GM19452 (cell line): ENCODE measurements at regions not wholly inside any gene's neighbourhood (a gene's known extent, or its start where the extent isn't known, plus 50 kb on each side); places are given as distances from the start of the nearest gene placed in this dataset.
"Not testable (repeated sequence)": the region's sequence is repeated elsewhere in the genome, so short reads cannot be mapped to it uniquely, and the experiment has no call there.

Experiments
- ATAC-seq: cut with Tn5 transposase; IDR thresholded peaks from one replicate; pipeline ENCODE4 v1.9.1; 2021; ENCODE audit not compliant: unreplicated experiment

DNA sequence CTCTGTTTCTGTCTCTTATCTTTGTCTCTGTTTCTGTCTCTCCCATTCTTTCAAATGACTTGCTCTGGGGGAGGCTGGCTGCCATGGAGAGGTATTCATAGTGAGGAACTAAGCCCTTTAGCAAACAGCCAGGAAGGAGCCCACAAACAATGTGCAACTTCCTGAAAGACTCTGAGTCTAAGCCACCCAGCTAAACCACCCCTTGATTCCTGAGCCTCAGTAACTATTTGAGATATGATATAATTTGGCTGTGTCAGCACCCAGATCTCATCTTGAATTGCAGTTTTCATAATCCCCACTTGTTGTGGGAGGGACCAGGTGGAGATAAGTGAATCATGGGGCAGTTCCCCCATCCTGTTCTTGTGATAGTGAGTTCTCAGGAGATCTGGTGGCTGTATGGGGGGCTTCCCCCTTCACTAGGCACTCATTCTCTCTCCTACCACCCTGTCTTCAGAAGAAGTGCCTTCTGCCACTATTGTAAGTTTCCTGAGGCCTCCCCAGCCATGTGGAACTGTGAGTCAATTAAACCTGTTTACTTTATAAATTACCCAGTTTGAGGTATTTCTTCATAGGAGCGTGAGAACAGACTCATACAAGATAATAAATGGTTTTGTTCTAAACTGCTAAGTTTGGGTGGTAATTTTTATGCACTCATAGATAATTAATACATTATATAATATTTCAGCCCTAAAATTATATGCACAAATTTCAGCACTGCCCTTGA lies 121.2 kb upstream of the FOXP2 start:
- ATAC-seq, result no peak

DNA sequence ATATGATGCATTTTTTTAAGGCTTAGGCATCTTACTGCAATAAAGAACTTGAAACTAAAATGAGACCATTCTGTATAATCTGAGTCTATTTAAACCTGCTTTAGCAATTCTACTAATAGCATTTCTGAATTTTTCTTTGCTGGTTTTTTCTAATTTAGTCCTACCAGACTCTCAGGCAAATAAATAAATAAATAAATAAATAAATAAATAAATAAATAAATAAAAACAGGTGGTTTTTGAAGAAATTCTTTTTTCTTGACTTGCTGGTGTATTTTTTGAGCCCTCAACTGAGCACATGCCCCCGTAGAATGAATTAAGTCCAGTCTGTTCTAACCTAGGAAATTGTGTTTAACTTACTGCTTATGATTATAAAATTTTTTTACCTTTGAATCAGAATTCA lies 134.7 kb upstream of the FOXP2 start:
- ATAC-seq, result no peak

DNA sequence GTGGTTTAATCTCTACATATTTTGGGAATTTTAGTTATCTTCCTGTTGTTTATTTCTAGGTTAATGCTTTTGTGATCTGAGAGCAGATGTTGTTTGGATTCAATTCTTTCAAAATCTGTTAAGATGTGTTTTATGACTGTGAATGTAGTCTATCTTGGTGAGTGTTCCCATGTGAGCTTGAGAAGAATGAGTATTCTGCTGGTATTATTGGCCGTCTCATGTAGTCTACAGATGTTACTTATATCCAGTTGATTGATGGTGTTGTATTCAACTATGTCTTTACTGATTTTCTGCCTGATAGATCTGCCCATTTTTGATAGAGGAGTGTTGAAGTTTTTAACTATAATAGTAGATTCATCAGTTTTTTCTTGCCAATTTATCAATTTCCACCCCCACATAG lies 141.4 kb upstream of the FOXP2 start:
- ATAC-seq, result no peak

DNA sequence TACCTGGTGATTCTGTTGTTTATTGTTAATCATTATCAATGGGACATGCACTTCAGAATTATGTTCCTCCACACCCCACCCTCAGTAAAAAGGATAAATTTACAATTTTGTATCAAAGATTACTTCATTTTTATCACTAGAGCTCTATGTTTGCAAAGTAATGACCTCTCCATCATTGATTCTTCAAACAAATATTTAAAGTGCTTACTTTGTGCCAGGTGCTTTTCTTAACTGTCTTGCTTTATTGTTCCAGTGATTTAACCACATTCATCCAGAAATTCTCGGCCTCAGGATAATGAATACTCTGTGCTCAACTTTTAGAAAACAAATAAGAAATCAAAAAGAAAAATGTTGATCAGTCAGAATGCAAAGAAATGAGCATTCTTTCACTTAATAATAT lies 144.9 kb upstream of the FOXP2 start:
- ATAC-seq, result no peak

DNA sequence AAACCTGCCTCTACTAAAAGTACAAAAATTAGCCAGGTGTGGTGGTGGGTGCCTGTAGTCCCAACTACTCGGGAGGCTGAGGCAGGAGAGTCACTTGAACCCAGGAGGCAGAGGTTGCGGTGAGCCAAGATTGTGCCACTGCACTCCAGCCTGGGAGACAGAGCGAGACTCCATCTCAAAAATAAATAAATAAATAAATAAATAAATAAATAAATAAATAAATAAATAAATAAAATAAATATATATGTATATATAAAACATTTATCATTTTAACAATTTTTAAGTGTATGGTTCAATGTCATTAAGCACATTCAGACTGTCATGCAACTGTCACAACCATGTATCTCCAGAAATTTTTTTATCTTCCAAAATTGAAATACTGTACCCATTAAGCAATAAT lies 147.1 kb upstream of the FOXP2 start:
- ATAC-seq, result not testable (repeated sequence)

DNA sequence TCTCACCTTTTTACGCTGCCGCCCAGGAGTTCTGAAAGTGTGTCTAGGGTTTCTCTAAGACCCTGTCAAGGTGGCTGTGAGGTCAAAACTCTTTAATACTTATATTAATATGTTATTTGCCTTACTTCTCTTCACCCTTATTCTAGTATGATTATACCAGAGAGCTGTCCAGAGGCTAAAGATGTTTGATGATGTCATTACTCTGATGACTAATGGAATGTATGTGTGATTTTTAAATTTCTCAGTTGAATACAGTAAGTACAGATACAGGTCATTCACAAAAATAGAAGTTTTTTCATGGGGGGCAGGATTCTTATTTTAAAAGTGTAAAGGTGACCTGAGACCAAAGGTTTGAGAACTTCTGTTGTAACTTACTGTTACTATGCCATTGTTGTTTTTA lies 150.6 kb upstream of the FOXP2 start:
- no peak for ATAC-seq

DNA sequence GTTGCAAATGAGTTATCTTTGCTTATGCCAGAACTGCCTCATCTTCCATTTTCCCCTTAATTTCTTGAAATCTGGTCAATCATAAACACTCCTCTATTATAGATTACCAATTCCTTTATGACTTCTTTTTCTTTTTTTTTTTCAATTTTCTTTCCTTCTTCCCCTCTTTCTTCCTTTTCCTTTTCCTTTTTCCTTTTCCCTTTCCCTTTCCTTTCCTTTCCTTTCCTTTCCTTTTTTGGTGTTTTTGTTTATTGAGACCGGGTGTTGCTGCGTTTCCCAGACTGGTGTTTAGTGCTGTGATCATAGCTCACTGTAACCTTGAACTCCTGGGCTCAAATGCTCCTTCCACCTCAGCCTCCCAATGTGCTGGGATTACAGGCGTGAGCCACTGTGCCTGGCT lies 151.4 kb upstream of the FOXP2 start:
- no peak for ATAC-seq

DNA sequence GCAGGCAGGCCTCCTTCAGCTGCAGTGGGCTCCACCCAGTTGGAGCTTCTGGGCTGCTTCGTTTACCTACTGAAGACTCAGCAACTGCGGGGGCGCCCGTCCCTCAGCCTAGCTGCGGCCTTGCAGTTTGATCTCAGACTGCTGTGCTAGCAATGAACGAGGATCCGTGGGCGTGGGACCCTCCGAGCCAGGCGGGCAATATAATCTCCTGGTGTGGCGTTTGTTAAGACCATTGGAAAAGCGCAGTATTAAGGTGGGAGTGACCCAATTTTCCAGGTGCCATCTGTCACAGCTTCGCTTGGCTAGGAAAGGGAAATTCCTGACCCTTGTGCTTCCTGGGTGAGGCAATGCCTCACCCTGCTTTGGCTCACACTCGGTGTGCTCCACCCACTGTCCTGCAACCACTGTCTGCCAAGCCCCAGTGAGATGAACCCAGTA lies 159.2 kb upstream of the FOXP2 start:
- no peak for ATAC-seq

DNA sequence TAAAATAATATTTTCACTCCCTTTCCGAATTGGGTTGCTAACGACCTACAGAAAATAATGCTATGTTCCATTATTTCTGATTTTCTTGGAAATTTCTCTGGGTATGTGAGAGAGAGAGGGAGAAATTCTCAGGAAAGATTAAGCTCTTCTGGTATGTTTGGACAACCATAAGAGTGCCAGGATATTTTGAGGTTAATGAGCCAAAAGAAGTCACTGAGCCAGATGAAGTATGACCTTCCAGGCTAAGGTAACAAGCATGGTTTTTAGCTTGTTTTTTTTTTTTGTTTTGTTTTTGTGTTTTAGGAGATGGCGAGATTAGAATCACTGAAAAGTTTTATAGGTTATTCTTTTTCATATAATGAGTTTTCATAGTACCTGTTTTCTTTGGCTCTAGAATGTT lies 171.0 kb upstream of the FOXP2 start:
- ATAC-seq, result no peak

DNA sequence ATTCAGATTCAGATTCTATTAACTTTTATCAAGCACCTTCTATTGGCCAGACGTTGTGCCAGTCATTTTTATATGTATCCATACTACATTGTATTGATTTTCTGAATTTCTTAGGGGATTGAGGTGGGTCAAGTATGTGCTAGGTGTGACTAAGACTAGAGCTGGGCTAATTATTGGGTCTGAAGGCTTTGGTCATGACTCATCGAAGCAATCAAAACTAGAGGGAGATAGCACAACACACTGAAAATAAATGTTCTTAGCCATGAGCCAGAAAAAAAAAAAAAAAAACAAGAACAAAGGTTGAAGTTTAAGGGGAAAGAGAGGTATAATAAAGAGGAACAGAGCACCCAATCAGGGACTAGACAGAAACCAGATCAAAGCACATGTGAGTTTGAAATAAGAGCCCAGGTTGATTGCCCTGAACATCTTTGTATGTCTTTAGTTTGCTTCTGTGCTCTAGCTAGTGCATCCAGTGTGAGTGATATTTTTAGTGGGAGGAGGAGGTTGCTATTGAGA lies 171.6 kb upstream of the FOXP2 start:
- ATAC-seq, result no peak

DNA sequence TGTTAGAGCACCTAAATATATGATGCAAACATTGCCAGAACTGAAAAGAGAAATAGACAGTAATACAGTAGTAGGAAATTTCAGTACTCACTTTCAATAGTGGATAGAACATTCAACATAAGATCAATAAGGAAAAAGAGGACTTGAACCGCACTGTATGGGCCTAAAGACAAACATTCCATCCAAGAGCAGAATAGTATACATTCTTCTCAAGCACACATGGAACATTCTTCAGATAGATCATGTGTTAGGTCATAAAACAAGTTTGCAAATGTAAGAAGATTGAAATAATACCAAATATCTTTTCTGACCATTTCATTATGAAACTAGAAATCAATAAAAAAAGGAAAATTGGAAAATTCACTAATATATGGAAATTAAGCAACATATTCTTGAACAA lies 185.4 kb upstream of the FOXP2 start:
- no peak for ATAC-seq

DNA sequence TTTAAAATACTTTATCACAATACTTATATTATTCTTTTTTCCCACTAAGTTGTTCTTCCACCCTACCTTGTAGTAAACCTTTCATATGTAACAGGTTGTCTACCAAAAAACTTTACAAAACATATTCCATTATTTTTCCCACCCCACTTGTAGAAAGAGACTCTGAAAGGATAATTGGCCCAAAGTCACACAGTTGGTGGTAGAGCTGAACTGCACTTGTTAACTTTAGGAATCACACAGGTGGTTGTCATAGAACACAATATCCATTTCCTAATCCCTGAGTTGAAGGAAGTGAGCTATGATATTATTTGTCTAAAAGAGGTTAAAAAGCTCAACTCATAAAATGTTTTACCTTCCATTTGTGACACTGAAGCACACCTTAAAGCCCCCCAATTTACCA lies 188.8 kb upstream of the FOXP2 start:
- no peak for ATAC-seq

DNA sequence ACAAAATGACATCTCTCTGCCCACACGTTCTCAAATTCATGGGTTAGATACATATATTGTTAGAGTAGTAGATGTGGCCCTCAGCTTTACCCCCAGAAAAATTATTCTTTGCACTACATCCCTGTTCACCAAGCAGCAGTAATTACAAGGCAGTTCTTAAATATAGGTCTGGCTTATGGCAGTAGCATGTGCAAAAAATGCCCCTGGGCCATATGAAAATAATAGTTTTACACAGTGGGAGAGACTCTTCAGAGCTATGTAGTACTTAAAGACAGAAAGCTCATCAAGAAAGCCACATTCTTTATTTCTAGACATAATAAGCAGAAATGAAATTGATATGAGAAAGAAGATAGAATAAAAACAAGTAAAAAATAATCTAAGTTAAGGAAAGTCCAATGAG lies 196.3 kb upstream of the FOXP2 start:
- ATAC-seq, result no peak

DNA sequence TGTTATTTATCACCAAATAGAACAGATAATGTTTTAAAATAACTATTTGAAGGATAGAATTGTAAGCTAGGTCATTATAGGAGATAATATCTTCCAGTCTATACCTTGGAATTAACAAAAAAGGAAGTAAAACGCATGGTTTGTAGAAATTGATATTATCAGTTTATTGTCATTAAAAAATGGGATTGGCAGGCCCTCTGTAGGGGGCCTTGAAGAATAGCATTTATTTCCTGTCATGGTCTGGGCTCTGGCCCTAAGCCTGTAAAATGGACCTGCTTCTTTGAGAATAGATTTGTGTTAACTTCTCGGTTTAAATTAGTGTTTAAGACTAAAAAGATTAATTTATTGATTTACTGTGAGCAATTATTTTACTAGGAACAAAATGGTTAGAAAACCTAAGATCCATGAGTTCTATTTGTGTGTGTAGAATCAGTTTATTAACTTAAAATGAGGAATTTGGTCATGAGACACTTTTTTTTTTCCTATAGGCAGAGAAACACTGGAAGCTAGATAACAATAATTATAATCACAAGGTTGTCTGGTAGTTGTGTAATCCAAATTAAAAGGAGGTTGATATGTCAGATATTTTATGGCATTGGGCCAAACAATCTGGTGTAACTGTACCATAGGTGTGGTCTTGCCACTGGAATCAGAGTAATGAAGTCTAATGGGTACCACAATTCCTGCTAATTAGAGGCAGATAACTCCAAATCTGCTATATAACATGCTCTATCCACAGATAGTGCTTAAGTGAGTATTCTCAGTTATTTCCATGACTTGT lies 197.4 kb upstream of the FOXP2 start:
- no peak for ATAC-seq

DNA sequence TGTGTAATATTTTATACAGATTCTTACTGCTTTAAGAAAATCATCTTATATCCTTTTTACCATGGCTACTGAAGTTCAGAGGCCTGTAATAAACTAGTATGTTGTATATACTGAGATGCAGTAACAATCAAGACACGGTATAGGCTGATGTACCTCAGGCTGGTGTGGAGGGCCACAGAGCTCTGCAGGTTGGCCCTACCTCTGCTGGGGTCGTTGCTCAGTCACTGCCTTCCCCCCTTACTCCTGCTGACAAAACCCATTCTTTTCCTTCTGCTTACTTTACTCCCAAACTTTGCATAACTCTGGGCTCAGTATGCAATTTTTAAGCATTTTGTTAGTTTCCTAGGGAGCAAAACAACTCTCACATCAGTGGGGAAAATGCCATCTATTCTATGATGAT lies 200.1 kb upstream of the FOXP2 start:
- no peak for ATAC-seq

DNA sequence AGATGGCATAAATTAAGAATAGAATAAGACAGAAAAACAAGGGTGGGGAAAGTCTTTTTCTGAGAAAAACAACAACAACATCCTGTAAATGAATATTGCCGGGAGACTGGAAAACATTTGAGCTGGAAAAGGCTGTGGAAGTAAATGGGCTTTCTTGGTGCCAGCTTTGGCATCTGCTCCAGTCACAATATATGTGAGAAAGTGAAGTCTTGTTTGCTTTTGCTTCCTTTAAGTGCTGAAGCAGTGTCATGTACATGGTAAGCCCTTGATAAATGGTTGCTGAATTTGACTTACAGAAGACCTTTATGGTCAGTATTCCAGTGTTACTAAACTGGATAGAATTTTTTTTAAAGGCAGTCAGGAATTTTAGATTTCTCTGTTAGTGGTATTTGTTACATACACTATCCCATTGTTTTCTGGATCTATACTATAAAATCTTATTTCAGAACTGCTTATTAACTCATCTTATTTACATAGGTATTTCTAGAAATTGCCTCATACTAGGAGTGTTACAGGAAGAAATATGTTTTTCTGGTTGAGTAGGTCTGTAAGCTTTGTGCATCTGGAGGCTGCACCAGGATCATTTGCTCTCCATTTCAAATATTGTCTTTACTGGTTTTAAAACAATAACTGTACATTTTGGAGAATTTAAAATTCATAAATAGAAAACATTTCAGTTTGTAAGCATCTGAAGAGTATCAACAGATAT lies 201.7 kb upstream of the FOXP2 start:
- ATAC-seq, result no peak

DNA sequence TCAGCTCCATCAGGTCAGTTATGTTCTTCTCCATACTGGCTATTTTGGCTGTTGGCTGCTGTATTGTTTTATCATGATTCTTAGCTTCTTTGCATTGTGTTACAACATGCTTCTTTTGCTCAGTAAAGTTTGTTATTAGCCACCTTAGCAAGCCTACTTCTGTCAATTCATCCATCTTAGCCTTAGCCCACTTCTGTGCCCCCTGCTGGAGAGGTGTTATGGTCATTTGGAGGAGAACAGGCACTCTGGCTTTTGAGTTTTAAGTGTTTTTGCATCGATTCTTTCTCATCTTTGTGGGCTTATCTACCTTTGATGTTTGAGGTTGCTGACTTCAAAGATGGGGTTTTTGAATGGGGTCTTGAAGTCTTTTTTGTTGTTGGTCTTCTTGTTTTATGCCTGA lies 204.6 kb upstream of the FOXP2 start:
- no peak for ATAC-seq

DNA sequence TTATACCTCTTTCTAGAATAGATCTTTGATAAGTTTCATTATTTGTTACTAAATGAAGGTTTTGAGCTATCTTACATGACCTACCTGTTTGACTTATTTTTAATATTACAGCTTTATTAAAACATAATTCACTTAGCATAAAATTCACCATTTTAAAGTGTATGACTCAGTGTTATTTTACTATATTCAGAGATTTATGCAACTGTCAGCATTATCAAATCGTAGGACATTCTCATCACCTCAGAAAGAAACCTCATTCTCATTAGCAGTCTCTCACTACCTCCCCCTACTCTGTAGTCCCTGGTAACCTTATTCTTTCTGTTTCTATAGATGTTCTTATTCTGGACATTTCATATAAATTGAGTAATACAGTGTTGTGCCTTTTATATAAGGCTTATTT lies 207.9 kb upstream of the FOXP2 start:
- ATAC-seq, result no peak

DNA sequence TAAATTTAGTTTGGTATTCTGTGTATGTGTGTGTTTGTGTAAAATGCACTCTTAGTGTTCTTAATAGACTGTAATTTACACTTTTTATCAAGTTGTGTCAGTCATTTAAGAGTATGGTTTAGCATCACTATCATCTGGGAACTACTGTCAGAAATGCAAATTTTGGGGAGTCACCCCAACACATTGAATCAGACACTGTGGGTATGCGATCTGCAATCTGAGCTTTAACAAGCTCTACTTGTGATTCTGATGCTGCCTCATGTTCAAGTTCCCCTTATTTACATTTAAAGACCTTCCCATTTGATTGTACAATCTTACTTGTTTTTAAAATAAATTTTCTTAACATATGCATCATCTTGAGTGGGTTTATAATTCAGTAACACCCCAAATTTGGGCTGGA lies 218.1 kb upstream of the FOXP2 start:
- ATAC-seq, result no peak

DNA sequence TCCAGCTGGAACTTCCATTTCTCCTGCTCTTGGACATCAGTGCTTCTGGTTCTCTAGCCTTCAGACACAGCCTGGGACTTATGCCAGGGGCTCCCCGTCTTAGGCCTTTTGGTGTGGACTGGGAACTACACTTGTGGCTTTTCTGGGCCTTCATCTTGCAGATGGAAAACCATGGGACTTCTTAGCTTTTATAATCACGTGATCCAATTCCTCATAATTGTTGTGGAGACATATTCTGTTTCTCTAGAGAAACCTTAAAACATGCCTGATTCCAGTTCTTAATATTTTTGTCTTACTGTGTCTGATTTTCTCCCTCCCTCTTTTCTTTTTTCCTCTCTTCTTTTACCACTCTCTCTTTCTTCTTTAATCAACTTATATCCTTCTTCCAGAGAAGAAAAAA lies 224.2 kb upstream of the FOXP2 start:
- no peak for ATAC-seq

DNA sequence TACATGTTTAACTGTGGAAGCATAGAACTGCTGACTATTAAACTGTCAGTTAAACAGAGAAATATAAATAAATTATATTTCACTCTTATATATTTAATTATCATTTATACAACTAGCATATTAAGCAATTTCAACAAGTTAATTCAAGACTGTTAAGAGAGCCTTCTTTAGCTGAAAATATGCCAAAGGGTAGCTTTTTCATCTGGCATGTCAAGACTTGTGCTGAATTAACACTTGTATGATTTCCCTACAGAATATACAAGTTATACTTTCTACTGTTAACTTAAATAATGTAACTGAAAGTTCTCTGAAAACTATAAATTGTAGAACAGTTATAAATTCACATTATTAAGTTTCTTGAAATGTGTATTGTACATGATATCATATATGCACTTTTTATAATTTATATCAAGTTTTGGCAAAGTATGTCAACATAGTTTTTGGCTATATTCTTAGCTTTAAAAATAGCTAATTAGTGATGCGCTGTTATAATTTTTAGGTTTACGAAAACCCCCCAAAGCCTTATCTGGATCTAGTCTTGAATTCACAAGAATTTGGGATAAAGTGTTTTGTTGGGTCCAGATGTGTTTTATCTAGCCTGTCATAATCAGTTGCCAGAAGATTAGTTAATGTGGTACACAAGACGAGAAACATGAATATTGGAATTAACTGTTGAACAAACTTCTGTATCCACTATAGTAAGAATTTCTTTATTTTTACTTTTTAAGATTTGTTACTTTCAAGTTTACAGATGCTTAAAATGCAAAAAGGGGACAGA lies 231.1 kb upstream of the FOXP2 start:
- no peak for ATAC-seq
